ENCODE measurements at regions not wholly inside any gene's neighbourhood (a gene's known extent, or its start where the extent isn't known, plus 50 kb on each side); places are given as distances from the start of the nearest gene placed in this dataset.

- in situ Hi-C loops (cut with MboI; ENCODE audit: low sequenced_read_pairs in 4 of 4), result loop anchor here in 1 of 4 donors (25.0 kb wide), 1 partner anchor 469 kb away; no protein-coding TSS in a partner anchor
Observed at GRCh38 chr3:38980938-38981337, 70.8 kb downstream of the SCN11A start.

DNA sequence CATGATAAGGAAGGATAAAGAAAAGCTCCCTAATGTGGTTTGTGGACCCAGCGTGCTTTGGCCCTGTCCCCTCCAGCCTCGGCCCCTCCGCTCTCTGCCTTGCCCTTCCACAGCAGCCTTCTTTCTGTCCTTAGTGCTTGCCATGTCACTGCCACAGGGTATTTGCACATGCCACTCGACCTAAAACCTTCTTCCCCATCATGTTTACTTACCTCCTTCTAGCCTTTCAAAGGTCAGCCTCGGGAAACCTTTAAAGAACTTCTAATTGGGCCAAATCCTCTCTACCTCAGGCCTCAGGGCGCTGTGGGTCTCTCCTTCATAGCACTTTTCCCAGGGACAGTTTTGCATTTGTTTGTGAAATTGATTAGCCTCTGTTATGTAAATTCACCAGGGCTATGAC lies 73.0 kb downstream of the SCN11A start:
- intact Hi-C loops (cut with DNase I; ENCODE audit: low total_unique reads), result no loop called here
- Histone ChIP-seq H3K36me3 (no peaks in the 10 kb centered on the region), H3K4me3 (no peak overlapping the region), H3K9me3 (no peaks in the 10 kb centered on the region), H3K27ac (no peak overlapping the region), H3K27me3 (no peaks in the 10 kb centered on the region), H3K4me1 (no peaks in the 10 kb centered on the region)
- DNase-seq (no peak), ATAC-seq (no peak)
- in situ Hi-C loops (cut with MboI; ENCODE audit: low sequenced_read_pairs in 4 of 4), result loop anchor here in 1 of 4 donors (25.0 kb wide), 1 partner anchor 466 kb away; no protein-coding TSS in a partner anchor
- no peak for TF ChIP-seq POLR2A (IDR thresholded peaks at IDR 0.05)
- TF ChIP-seq, protein P1, sequence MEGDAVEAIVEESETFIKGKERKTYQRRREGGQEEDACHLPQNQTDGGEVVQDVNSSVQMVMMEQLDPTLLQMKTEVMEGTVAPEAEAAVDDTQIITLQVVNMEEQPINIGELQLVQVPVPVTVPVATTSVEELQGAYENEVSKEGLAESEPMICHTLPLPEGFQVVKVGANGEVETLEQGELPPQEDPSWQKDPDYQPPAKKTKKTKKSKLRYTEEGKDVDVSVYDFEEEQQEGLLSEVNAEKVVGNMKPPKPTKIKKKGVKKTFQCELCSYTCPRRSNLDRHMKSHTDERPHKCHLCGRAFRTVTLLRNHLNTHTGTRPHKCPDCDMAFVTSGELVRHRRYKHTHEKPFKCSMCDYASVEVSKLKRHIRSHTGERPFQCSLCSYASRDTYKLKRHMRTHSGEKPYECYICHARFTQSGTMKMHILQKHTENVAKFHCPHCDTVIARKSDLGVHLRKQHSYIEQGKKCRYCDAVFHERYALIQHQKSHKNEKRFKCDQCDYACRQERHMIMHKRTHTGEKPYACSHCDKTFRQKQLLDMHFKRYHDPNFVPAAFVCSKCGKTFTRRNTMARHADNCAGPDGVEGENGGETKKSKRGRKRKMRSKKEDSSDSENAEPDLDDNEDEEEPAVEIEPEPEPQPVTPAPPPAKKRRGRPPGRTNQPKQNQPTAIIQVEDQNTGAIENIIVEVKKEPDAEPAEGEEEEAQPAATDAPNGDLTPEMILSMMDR (IDR thresholded peaks at IDR 0.05 in 4 of 5, conservative IDR thresholded peaks at IDR 0.05 in 1 of 5), result no peak

More at GRCh38 chr3:38980938-38981337, 70.8 kb downstream of the SCN11A start:
- intact Hi-C loops (cut with DNase I; ENCODE audit: low total_unique reads), result no loop called here
- Histone ChIP-seq H3K36me3 (no peaks in the 10 kb centered on the region), H3K4me1 (no peaks in the 10 kb centered on the region), H3K9me3 (no peaks in the 10 kb centered on the region), H3K27me3 (no peaks in the 10 kb centered on the region), H3K4me3 (no peak overlapping the region), H3K27ac (no peak overlapping the region)
- ATAC-seq, result no peak
- TF ChIP-seq, protein P1 (IDR thresholded peaks at IDR 0.05 in 4 of 5, conservative IDR thresholded peaks at IDR 0.05 in 1 of 5), result no peak
- TF ChIP-seq POLR2A (IDR thresholded peaks at IDR 0.05), result no peak
- no peak for DNase-seq

- Histone ChIP-seq H3K4me1 (no peaks in the 10 kb centered on the region), H3K9me3 (no peaks in the 10 kb centered on the region), H3K27ac (no peak overlapping the region), H3K4me3 (no peak overlapping the region), H3K36me3 (no peaks in the 10 kb centered on the region), H3K27me3 (no peaks in the 10 kb centered on the region)
- DNase-seq (no peak), ATAC-seq (no peak)
- intact Hi-C loops (cut with DNase I; ENCODE audit: low total_unique reads), result no loop called here
- TF ChIP-seq, protein P1 (IDR thresholded peaks at IDR 0.05 in 4 of 5, conservative IDR thresholded peaks at IDR 0.05 in 1 of 5), result no peak
- in situ Hi-C loops (cut with MboI; ENCODE audit: low sequenced_read_pairs in 4 of 4), result no loop called here
Observed at GRCh38 chr3:38970851-38971638, 80.7 kb downstream of the SCN11A start.

DNA sequence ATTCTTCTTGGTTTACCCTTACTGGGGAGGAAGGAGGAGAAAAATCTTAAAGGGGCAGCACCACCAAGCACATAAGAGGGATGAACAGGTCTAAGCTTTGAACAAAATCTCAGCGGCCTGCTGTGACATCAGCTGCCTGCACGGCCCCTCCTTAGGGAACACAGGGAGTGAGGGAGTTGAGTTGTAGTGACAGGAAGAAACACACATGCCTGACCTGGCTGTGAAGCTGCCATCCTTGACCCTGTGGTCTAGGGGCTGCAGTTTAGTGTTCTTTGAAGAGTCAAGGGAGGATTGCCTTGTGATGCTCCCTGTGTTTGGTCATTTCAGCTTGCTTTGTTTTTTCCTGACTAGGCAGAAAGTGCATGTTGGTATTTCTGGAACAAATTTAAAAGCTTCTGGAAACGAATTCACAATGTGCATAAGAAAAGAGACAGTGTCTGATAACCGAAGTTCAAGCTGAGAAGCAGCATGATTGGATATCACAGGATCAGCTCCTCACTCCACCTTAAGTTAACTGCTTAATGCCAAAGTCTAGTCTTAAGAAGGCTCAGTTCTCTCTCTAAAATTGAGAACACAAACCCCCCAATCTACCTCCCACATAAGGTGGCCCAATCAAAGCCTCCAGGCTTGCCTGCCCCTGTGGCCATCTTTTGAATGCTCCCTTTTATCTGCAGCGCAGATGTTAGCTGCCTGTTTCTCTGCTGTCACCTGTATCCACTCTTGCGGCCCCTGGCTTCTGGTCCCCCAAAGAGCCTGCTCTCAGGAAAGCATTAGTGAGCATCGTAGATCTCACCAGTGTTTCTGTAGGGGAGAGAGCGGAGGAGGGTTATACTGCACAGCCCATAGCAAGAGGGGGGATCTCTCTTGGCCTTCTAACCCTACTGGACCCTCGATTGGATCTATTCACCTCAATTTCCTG lies 82.2 kb downstream of the SCN11A start:
- TF ChIP-seq, protein P1 (IDR thresholded peaks at IDR 0.05 in 4 of 5, conservative IDR thresholded peaks at IDR 0.05 in 1 of 5), result no peak
- TF ChIP-seq POLR2A (IDR thresholded peaks at IDR 0.05), result no peak
- no peak overlapping the region for H3K4me3 ChIP-seq
- ATAC-seq, result no peak
- no peaks in the 10 kb centered on the region for H3K36me3 ChIP-seq
- no peaks in the 10 kb centered on the region for H3K9me3 ChIP-seq
- H3K27me3 ChIP-seq, result no peaks in the 10 kb centered on the region
- no peak for DNase-seq
- H3K27ac ChIP-seq, result no peak overlapping the region
- in situ Hi-C loops (cut with MboI; ENCODE audit: low sequenced_read_pairs in 4 of 4) (no loop called here), intact Hi-C loops (cut with DNase I; ENCODE audit: low total_unique reads) (no loop called here)
- no peaks in the 10 kb centered on the region for H3K4me1 ChIP-seq
